Activated B cell treated with CpG ODN at 0.5 μM for 24 hours (primary cell): ENCODE measurements at regions not wholly inside any gene's neighbourhood (a gene's known extent, or its start where the extent isn't known, plus 50 kb on each side); places are given as distances from the start of the nearest gene placed in this dataset.

Experiments
- ATAC-seq: fragments of 200-7000 bp; cut with Tn5 transposase; one replicate; pipeline ENCODE4 v1.10.0; 2021; ENCODE audit warnings: low read depth, mild to moderate bottlenecking, moderate library complexity
- CTCF ChIA-PET: fragments of 350-600 bp; sonication (Branson Sonifier 250); formaldehyde crosslinking; loops from one replicate; lab custom pipeline; 2021; ENCODE audit warnings: antibody characterized with exemption; lab: Charles Lee
- POLR2A ChIA-PET: fragments of 350-600 bp; sonication (Branson Sonifier 250); formaldehyde crosslinking; loops from one replicate; lab custom pipeline; 2021; ENCODE audit warnings: antibody characterized with exemption; lab: Charles Lee
- DNase-seq: peaks from one replicate; pipeline ENCODE4 v3.0.0; 2022
- H3K27ac Mint-ChIP-seq: one replicate; pipeline ENCODE4 v1.8.0; 2020; ENCODE audit warnings: mixed read lengths
- H3K27me3 Mint-ChIP-seq: one replicate; pipeline ENCODE4 v1.8.0; 2021; ENCODE audit warnings: mixed read lengths
- H3K36me3 Mint-ChIP-seq: one replicate; pipeline ENCODE4 v1.8.0; 2021; ENCODE audit warnings: low read depth, mixed read lengths
- H3K4me1 Mint-ChIP-seq: one replicate; pipeline ENCODE4 v1.8.0; 2021; ENCODE audit warnings: mixed read lengths
- H3K4me3 Mint-ChIP-seq: one replicate; pipeline ENCODE4 v1.8.0; 2020; ENCODE audit warnings: mild to moderate bottlenecking, mixed read lengths
- H3K9me3 Mint-ChIP-seq: one replicate; pipeline ENCODE4 v1.8.0; 2020; ENCODE audit warnings: mixed read lengths
- CTCF ChIP-seq: fragments of 200-600 bp; IDR thresholded peaks from one replicate; pipeline ENCODE4 v1.8.0; 2022; ENCODE audit warnings: antibody characterized with exemption, mild to moderate bottlenecking
- intact Hi-C: fragments of 100-400 bp; cut with micrococcal nuclease; formaldehyde crosslinking; loops from one replicate; pipeline ENCODE4 v1.15.1; 2024

GRCh38 chr5:148913493-148913892 lies 87.1 kb downstream of the ADRB2 start:
- no peaks in the 10 kb centered on the region for H3K9me3 Mint-ChIP-seq
- ChIA-PET POLR2A (no interaction called here), CTCF (no interaction called here)
- H3K4me3 Mint-ChIP-seq = no peak overlapping the region
- no peak for ATAC-seq
- H3K27me3 Mint-ChIP-seq = no peaks in the 10 kb centered on the region
- no peaks in the 10 kb centered on the region for H3K36me3 Mint-ChIP-seq
- peaks cover 4% of the 10 kb centered on the region for H3K4me1 Mint-ChIP-seq
- no peak for DNase-seq
- no peak for TF ChIP-seq CTCF
- intact Hi-C loops = no loop called here
- no peak overlapping the region for H3K27ac Mint-ChIP-seq

GRCh38 chr5:148913985-148914431 lies 87.6 kb downstream of the ADRB2 start:
- POLR2A ChIA-PET = no interaction called here
- intact Hi-C loops = no loop called here
- DNase-seq = no peak
- Mint-ChIP-seq H3K9me3 (no peaks in the 10 kb centered on the region), H3K4me1 (peaks cover 4% of the 10 kb centered on the region), H3K27me3 (no peaks in the 10 kb centered on the region), H3K4me3 (no peak overlapping the region), H3K36me3 (no peaks in the 10 kb centered on the region), H3K27ac (no peak overlapping the region)
- CTCF ChIA-PET = no interaction called here
- ATAC-seq = no peak
- no peak for TF ChIP-seq CTCF

- intact Hi-C loops = no loop called here
- Mint-ChIP-seq H3K36me3 (no peaks in the 10 kb centered on the region), H3K27ac (no peak overlapping the region), H3K9me3 (no peaks in the 10 kb centered on the region), H3K4me3 (no peak overlapping the region), H3K4me1 (peaks cover 6% of the 10 kb centered on the region), H3K27me3 (peaks cover under 1% of the 10 kb centered on the region)
- ChIA-PET CTCF (no interaction called here), POLR2A (no interaction called here)
- ATAC-seq (no peak), DNase-seq (no peak)
- TF ChIP-seq CTCF = no peak
Observed at GRCh38 chr5:148915224-148915817, 88.9 kb downstream of the ADRB2 start.

GRCh38 chr5:148920646-148921288 lies 94.4 kb downstream of the ADRB2 start:
- POLR2A ChIA-PET = no interaction called here
- peaks cover 16% of the 10 kb centered on the region for H3K27me3 Mint-ChIP-seq
- H3K27ac Mint-ChIP-seq = no peak overlapping the region
- CTCF ChIA-PET = no interaction called here
- no peaks in the 10 kb centered on the region for H3K36me3 Mint-ChIP-seq
- ATAC-seq (no peak), DNase-seq (no peak)
- no peaks in the 10 kb centered on the region for H3K9me3 Mint-ChIP-seq
- H3K4me1 Mint-ChIP-seq = peaks cover 5% of the 10 kb centered on the region
- TF ChIP-seq CTCF = no peak
- H3K4me3 Mint-ChIP-seq = no peak overlapping the region
- intact Hi-C loops = no loop called here

GRCh38 chr5:148921350-148921749 lies 94.9 kb downstream of the ADRB2 start:
- DNase-seq (no peak), ATAC-seq (no peak)
- ChIA-PET CTCF (interaction anchor here (1.7 kb wide), 1 partner anchor 36 kb away, joined by 4 read pairs; no protein-coding TSS in a partner anchor), POLR2A (no interaction called here)
- H3K9me3 Mint-ChIP-seq = no peaks in the 10 kb centered on the region
- H3K27ac Mint-ChIP-seq = no peak overlapping the region
- peaks cover 16% of the 10 kb centered on the region for H3K27me3 Mint-ChIP-seq
- TF ChIP-seq CTCF = no peak
- H3K4me1 Mint-ChIP-seq = peaks cover 5% of the 10 kb centered on the region
- intact Hi-C loops = no loop called here
- H3K4me3 Mint-ChIP-seq = no peak overlapping the region
- no peaks in the 10 kb centered on the region for H3K36me3 Mint-ChIP-seq
